ENCODE measurements at regions not wholly inside any gene's neighbourhood (a gene's known extent, or its start where the extent isn't known, plus 50 kb on each side); places are given as distances from the start of the nearest gene placed in this dataset.

DNA sequence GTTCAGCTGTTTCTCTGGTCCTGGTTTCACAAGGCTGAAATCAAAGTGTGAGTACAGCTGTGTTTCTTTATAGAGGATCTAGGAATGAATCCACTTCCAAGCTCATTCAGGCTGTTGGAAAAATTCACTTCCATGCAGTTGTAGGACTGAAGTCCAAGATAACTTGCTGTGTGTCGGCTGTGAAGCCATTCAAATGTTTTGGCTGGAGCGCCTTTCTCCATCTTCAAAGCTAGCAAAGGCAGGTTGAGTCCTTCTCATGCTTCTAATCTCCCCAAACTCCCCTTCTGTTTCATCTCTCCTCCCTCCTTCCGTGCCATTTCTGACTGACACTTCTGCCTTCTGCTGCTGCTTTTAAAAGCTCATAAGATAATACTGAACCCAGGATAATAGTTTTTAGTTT lies 1195.4 kb upstream of the LRRN3 start:
- TF ChIP-seq POLR2AphosphoS5 (IDR thresholded peaks at IDR 0.05; ENCODE audit: low read depth, low read length) (no peak), POLR2A (IDR thresholded peaks at IDR 0.05; ENCODE audit: low read depth, low read length) (no peak), SPI1 (IDR thresholded peaks at IDR 0.05; ENCODE audit: low read depth, low read length) (no peak), TAF1 (IDR thresholded peaks at IDR 0.05; ENCODE audit: low read depth, low read length) (no peak), PAX5 (IDR thresholded peaks at IDR 0.05; ENCODE audit: insufficient read depth, low read length, severe bottlenecking) (no peak), POU2F2 (IDR thresholded peaks at IDR 0.05; ENCODE audit: low read depth, low read length) (no peak)

Data from GM12891 (cell line).